ENCODE measurements at regions not wholly inside any gene's neighbourhood (a gene's known extent, or its start where the extent isn't known, plus 50 kb on each side); places are given as distances from the start of the nearest gene placed in this dataset.
"Not testable (repeated sequence)": the region's sequence is repeated elsewhere in the genome, so short reads cannot be mapped to it uniquely, and the experiment has no call there.

- no peak for DNase-seq
These were observed 409.8 kb upstream of the ZMIZ1 start for GRCh38 chr10:78658645-78659597.

- DNase-seq: no peak
These were observed 409.2 kb upstream of the ZMIZ1 start for GRCh38 chr10:78659598-78659967.

- no peak for DNase-seq
These were observed 408.2 kb upstream of the ZMIZ1 start for GRCh38 chr10:78660446-78661106.

GRCh38 chr10:78663721-78664120 lies 405.0 kb upstream of the ZMIZ1 start:
- DNase-seq: no peak

GRCh38 chr10:78664929-78665553 lies 403.7 kb upstream of the ZMIZ1 start:
- no peak for DNase-seq

GRCh38 chr10:78672918-78673317 lies 395.8 kb upstream of the ZMIZ1 start:
- DNase-seq: no peak

GRCh38 chr10:78681141-78681540 lies 387.6 kb upstream of the ZMIZ1 start:
- DNase-seq: not testable (repeated sequence)

- DNase-seq: not testable (repeated sequence)
These were observed 386.8 kb upstream of the ZMIZ1 start for GRCh38 chr10:78681986-78682385.

GRCh38 chr10:78684947-78685346 lies 383.8 kb upstream of the ZMIZ1 start:
- no peak for DNase-seq

- DNase-seq: no peak
These were observed 383.2 kb upstream of the ZMIZ1 start for GRCh38 chr10:78685466-78686103.

GRCh38 chr10:78686444-78687060 lies 382.2 kb upstream of the ZMIZ1 start:
- no peak for DNase-seq

- no peak for DNase-seq
These were observed 381.1 kb upstream of the ZMIZ1 start for GRCh38 chr10:78687626-78688025.

GRCh38 chr10:78688230-78688900 lies 380.4 kb upstream of the ZMIZ1 start:
- DNase-seq: no peak

GRCh38 chr10:78688901-78689583 lies 379.7 kb upstream of the ZMIZ1 start:
- no peak for DNase-seq

- no peak for DNase-seq
These were observed 379.2 kb upstream of the ZMIZ1 start for GRCh38 chr10:78689584-78689935.

- DNase-seq: no peak
These were observed 378.2 kb upstream of the ZMIZ1 start for GRCh38 chr10:78690354-78691111.

- DNase-seq: no peak
These were observed 377.3 kb upstream of the ZMIZ1 start for GRCh38 chr10:78691301-78692030.

- no peak for DNase-seq
These were observed 376.7 kb upstream of the ZMIZ1 start for GRCh38 chr10:78692071-78692470.

GRCh38 chr10:78695846-78696245 lies 372.9 kb upstream of the ZMIZ1 start:
- DNase-seq: no peak

GRCh38 chr10:78696791-78697395 lies 371.9 kb upstream of the ZMIZ1 start:
- DNase-seq: no peak

All from activated CD4-positive, CD25-positive, alpha-beta regulatory T cell treated with anti-CD3 and anti-CD28 coated beads, Interleukin-2, amount 50 U/mL, for 72 hours (primary cell).